Choroid plexus epithelial cell (primary cell): ENCODE measurements at regions not wholly inside any gene's neighbourhood (a gene's known extent, or its start where the extent isn't known, plus 50 kb on each side); places are given as distances from the start of the nearest gene placed in this dataset.
A peak's percentile ranks its signal among the peaks of the same experiment; 100 is the strongest.

Experiments
- DNase-seq: peaks from one replicate; pipeline ENCODE4 v3.0.0-alpha.2; 2010; ENCODE audit warnings: low read depth
- H3K4me3 ChIP-seq: 2 replicates; pipeline ENCODE4 v1.5.1; 2011; ENCODE audit warnings: low read depth, mild to moderate bottlenecking, control low read depth, low read length, moderate library complexity
- CTCF ChIP-seq: conservative IDR thresholded peaks from 2 replicates; pipeline ENCODE4 v1.5.1; 2011; ENCODE audit warnings: low read depth, mild to moderate bottlenecking, control low read depth, inconsistent platforms, low read length, moderate library complexity

GRCh38 chr19:31459430-31459829 lies 110.2 kb upstream of the TSHZ3 start:
- peak; percentile 19 for TF ChIP-seq CTCF
- H3K4me3 ChIP-seq: no peak overlapping the region
- DNase-seq: peak; percentile 6

GRCh38 chr19:31461814-31462539 lies 112.7 kb upstream of the TSHZ3 start:
- peak; percentile 12 for DNase-seq
- peak; percentile 31 for TF ChIP-seq CTCF
- no peak overlapping the region for H3K4me3 ChIP-seq

GRCh38 chr19:31470229-31470939 lies 121.1 kb upstream of the TSHZ3 start:
- TF ChIP-seq CTCF: no peak
- DNase-seq: no peak
- no peak overlapping the region for H3K4me3 ChIP-seq

- TF ChIP-seq CTCF: no peak
- H3K4me3 ChIP-seq: no peak overlapping the region
- DNase-seq: no peak
These were observed 121.7 kb upstream of the TSHZ3 start for GRCh38 chr19:31470952-31471351.

- no peak for DNase-seq
These were observed 129.0 kb upstream of the TSHZ3 start for GRCh38 chr19:31478241-31478640.

GRCh38 chr19:31483226-31483857 lies 134.1 kb upstream of the TSHZ3 start:
- DNase-seq: no peak
- no peak overlapping the region for H3K4me3 ChIP-seq
- no peak for TF ChIP-seq CTCF

More at GRCh38 chr19:31478241-31478640, 129.0 kb upstream of the TSHZ3 start:
- H3K4me3 ChIP-seq: no peak overlapping the region
- TF ChIP-seq CTCF: no peak
